HG02981 (cell line): ENCODE measurements at regions not wholly inside any gene's neighbourhood (a gene's known extent, or its start where the extent isn't known, plus 50 kb on each side); places are given as distances from the start of the nearest gene placed in this dataset.
"Not testable (repeated sequence)": the region's sequence is repeated elsewhere in the genome, so short reads cannot be mapped to it uniquely, and the experiment has no call there.

Experiments
- ATAC-seq: cut with Tn5 transposase; IDR thresholded peaks from one replicate; pipeline ENCODE4 v1.9.1; 2021; ENCODE audit warnings: mild to moderate bottlenecking, moderate library complexity; ENCODE audit not compliant: unreplicated experiment

GRCh38 chr13:107832500-107833100, 382.7 kb downstream of the LIG4 start:
- no peak for ATAC-seq

GRCh38 chr13:107830804-107831203, 384.5 kb downstream of the LIG4 start:
- ATAC-seq: no peak

DNA sequence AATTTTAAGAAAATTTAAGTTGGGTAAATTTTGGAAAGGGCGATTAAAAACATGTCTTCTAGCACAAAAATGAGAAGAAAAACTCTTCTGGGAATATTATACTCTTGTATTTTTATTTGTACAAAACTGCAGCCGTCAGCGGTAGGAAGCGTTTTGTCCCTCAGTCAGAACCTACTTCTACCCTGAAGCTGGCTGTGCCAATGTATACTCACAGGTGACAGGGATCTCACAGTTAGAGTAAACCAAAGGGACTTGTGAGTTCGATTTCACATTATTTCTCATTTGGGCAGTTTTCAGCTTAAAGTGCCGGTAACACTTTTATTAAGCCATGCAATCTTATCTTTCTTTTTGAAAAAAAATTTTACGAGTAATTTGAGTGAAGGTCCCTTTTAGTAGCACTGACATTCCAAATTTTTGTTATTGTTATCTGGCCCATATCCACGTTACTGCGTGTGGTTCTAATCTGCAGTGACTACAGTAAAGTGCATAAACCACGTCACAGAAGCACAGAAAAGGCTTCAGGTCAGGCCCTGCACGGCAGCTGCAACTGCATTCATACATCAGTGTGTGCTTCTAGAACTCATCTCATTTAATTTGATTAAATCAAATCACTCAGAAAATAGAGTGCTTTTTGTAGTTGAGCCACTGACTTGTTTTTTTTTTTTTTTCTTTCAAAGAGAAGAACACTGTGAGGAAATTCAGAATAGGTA, 387.3 kb downstream of the LIG4 start:
- ATAC-seq: no peak

DNA sequence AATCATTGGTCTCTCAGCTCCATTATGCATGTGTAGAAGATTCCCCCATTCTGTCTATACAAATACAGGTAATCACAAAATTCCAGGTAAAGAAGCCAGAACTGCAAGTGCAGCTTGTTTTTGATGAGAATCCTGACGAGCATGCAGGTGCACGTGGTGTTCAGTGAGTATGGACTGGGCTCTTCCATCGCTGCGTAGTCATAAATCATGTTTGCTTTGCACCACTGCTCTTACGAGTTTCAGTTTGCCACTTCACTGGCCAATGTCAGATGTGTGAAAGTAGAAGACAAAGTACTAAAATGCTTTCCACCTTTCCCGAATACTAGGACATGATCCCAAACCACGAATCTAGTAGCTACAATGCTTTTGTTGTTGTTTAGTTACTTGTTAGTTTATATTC, 390.7 kb downstream of the LIG4 start:
- no peak for ATAC-seq

DNA sequence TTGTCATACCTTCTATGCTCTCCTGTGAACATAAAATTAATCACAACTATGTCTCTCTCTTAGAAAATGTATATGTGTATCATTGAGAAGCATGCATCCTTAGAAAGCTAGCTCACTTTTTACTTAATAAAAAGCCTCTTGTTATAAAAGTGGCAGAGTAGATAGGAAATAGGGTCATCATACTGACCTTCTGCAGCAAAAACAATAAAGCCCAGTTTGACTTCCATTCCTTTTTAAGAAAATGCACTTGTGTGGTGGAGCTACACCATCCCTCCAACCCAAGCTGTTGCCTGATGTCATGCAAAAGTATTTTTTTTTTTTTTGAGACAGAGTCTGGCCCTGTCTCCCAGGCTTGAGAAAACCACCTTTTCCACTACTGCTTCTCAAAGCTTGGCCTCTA, 393.3 kb downstream of the LIG4 start:
- ATAC-seq: no peak

DNA sequence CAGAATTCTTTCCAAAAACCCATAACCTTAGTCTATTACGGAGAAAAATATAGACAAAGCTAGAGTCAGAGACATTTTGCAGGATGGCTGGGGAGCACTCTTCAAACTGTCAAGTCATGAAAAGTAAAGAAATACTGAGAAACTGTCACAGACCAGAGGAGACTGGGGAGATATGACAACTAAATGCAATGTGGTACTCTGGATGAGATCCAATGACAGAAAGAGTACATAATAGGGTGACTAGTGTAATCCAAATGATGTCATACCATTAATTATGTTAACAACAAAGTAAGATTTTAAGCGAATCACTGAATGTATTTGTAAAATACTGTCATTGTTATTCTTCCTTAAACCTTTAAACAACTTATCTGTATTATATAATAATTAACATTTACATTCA, 393.8 kb downstream of the LIG4 start:
- no peak for ATAC-seq

GRCh38 chr13:107819071-107819470, 396.3 kb downstream of the LIG4 start:
- no peak for ATAC-seq

DNA sequence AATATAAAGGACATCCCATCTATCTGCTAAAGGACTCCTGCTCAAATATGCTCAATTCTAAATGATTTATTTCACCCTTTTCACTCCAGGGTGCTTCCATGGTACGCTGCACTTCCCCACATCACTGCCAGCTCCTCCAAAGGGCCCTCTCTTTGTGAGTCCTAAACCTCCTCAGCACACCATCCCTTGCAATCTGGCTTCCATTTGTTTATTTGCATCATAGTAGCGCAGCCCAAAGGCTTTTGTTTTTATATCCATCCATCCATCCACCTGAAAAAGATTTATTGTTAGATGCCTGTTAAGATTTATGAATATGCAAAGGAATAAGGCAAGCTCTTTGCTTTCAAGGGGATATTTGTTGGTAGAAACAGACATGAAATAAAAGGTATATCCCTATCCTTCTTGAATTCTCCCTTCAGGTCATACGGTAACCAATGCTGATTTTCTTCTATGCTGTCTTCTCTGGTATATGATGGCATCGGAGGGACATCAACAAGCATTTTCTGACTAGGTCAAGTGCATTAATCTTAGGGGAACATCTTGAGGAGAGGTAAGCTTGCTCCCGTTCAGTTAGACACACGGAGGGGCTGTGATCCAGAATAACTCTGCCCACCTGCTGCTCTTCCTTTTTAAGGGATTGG, 397.6 kb downstream of the LIG4 start:
- no peak for ATAC-seq

DNA sequence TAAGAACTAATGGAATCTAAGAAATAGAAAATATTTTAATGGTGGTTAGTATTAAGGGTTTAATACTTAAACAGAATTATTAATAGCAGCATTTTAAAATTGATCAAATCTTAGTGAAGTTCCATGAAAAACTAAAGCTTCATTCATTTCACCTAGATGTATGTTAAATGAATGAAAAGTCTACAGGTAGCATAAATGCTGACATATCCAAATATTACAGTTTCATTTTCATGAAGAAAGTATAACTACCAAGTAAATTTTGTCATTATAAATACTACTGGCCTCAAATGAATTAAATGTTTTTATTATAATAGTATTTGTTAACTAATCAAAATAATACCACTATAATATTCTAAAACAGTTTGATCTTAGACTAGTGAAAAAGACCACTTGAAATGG, 403.3 kb downstream of the LIG4 start:
- no peak for ATAC-seq

DNA sequence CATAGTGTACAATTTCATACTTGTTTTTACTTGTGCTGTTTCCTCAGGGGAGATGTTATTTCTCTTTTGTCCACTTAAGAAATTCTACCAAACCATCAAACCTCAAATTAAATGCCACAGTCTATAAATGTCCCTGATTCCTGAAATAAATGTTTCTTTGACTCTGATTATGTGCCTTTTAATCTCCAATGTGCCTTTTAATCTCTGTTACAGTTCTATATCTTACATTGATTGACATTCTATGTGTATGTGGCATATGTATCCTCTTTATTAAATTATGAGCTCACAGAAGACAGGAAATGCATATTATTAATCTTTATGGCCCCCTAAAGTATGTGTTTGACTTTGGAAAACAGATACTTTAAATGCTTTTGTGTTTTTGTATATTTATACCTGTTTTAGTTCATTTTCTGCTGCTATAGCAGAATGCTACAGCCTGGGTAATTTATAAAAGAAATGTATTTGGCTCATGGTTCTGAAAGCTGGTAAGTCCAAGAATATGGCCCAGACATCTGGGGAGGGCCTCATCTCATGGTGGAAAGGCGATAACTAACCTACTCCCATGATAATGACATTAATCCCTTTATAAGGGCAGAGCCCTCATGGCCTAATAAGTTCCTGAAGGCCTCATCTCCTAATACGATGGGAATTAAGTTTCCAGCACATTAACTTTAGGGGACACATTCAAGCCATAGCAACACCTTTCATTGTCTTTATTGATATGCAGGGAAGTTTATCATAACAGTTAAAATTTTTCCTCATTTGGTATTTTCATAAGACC, 403.9 kb downstream of the LIG4 start:
- ATAC-seq: no peak

- no peak for ATAC-seq
Observed at GRCh38 chr13:107809125-107809524, 406.2 kb downstream of the LIG4 start.

DNA sequence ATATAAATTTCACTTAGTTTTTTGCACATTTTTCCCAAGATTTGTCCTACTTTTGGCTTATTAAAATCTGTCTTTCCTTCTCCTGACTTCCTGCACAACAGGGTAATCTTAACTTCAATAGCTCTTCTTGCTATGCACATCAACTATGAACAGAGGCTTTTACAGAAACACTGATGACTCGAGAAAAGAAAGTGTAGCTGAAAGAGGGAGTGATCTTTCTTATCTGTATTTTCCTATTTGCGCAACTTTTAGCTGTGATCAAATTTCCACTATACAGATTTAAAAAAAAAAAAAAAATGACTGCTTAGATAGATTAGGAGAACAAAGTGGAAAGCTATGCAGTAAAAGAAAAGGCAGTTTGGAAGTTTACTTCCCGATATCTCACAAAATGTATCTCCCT, 406.9 kb downstream of the LIG4 start:
- ATAC-seq: no peak

DNA sequence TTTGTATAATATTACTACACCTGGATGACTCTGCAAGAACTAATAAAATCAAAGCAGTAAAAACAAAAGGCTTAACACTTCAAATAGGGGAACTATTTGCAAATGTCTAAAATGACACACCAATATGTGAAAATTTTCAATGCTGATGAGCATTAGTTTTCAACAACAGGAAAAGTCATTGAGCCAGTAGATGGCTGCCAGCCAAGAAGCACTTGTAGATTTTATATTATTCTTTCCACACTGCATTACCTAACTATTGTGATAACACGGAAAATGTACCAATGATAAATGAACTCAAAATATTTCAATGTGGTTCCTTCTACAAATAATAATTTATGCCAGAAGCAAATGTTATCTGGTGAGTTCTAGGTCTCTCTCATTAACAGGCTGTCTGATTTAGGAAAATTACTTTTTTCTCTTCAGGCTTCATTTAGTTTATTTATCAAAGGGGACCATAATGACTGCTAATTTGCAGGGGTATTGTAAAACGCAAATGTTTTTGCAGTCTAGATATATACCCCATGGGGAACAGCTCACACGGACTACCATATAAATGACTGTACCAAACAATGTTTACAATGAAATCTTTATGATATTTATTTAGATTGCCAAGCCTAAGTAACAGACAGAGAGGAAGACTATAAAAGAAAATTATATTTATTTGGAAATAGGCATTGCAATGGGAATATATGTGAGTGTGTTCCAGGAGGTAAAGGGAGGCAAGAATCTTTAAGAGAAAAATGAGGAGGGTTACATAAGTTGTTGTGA, 407.8 kb downstream of the LIG4 start:
- ATAC-seq: no peak

GRCh38 chr13:107806726-107807125, 408.6 kb downstream of the LIG4 start:
- ATAC-seq: no peak

- no peak for ATAC-seq
Observed at GRCh38 chr13:107803822-107804495, 411.4 kb downstream of the LIG4 start.

- ATAC-seq: no peak
Observed at GRCh38 chr13:107801621-107802020, 413.7 kb downstream of the LIG4 start.

DNA sequence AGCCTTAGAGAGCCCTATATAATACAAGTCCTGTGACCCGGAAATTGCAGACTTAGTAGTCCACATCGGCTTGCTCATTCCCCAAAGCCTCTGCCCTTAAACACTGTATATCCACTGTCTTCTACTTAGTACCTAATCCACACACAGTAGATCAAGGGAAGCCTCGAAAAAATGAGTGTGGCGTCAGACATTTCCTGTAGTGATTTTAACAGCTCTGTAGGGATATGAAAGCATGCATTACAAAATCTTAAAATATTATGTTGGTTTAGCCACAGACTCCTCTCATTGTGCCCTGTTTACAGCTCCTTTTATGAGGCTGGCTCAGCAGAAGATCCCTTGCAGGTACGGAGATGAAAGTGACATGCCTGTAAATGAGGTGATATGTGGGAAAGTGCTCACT, 416.3 kb downstream of the LIG4 start:
- ATAC-seq: no peak

DNA sequence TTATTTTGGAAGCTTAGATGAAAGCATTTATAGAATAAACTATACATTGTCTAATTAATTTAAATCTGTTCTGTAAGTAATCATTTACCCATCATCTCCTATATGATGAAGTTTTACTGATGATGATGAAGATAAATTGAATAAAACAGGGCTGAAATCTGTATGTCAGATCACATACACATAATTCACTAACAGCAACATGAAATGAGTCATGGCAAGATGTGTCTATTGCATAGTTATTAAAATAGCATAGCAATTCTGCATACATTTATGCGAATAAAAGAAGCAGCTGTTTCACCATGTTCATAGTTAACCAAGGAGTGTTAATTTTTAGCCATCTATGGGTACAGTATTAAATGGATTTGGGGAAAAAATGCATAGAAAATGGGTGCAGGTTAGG, 424.9 kb downstream of the LIG4 start:
- no peak for ATAC-seq

- no peak for ATAC-seq
Observed at GRCh38 chr13:107788464-107789165, 426.7 kb downstream of the LIG4 start.

DNA sequence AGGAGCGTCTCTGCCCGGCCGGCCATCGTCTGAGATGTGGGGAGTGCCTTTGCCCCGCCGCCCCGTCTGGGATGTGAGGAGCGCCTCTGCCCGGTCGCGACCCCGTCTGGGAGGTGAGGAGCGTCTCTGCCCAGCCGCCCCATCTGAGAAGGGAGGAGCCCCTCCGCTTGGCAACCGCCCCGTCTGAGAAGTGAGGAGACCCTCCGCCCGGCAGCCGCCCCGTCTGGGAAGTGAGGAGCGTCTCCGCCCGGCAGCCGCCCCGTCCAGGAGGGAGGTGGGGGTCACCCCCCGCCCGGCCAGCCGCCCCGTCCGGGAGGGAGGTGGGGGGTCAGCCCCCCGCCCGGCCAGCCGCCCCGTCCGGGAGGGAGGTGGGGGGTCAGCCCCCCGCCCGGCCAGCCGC, 432.7 kb downstream of the LIG4 start:
- ATAC-seq: not testable (repeated sequence)
